ENCODE measurements at regions not wholly inside any gene's neighbourhood (a gene's known extent, or its start where the extent isn't known, plus 50 kb on each side); places are given as distances from the start of the nearest gene placed in this dataset.

DNA sequence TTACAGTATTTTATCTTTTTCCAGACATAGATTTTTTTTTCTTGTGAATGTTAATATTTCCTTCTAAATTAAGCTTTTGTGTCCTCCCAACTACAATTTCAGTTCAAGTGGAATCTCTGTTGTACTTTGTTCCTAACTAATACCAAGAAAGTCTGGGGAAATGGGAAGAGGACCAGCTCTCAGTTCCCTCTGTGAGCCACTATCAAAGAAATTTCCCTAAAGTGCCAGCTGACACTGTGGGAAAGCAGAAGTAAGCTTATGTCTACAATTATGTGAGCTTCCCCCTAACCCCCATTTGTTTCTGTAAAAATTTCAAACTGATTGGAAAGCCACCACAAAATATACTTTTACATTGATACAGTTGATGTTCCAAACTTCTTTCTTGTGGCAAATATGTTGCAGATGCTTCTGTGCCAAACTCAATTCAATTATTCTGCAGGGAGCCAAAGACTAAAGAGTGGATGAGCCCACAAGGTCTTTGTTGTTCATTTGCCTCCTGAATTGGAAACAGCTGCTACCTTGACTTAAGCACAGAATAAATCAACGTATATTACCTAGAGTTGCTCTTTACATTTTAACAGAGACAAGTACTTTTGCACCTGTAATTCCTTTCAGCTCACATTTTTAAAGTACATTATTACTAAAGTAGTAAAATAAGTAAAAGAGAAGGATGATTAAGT lies 306.6 kb downstream of the PTH2R start:
- TF ChIP-seq SAP30 (IDR thresholded peaks at IDR 0.05; ENCODE audit: insufficient read depth, insufficient replicate concordance, low read length) (no peak), RAD21 (IDR thresholded peaks at IDR 0.05 in 1 of 2, conservative IDR thresholded peaks at IDR 0.05 in 1 of 2; ENCODE audit: low read depth in 2 of 2, low read length in 2 of 2) (no peak), POLR2A (IDR thresholded peaks at IDR 0.05; ENCODE audit: control extremely low read depth in 1 of 2, low read depth in 2 of 2, low read length in 2 of 2) (no peak), ZNF274 (IDR thresholded peaks at IDR 0.05; ENCODE audit: borderline replicate concordance, extremely low read depth, low read length) (no peak), EGR1 (IDR thresholded peaks at IDR 0.05; ENCODE audit: borderline replicate concordance, low read depth, low read length) (no peak), SIX5 (IDR thresholded peaks at IDR 0.05; ENCODE audit: low read depth, low read length) (no peak)
- TF ChIP-seq, protein P1, sequence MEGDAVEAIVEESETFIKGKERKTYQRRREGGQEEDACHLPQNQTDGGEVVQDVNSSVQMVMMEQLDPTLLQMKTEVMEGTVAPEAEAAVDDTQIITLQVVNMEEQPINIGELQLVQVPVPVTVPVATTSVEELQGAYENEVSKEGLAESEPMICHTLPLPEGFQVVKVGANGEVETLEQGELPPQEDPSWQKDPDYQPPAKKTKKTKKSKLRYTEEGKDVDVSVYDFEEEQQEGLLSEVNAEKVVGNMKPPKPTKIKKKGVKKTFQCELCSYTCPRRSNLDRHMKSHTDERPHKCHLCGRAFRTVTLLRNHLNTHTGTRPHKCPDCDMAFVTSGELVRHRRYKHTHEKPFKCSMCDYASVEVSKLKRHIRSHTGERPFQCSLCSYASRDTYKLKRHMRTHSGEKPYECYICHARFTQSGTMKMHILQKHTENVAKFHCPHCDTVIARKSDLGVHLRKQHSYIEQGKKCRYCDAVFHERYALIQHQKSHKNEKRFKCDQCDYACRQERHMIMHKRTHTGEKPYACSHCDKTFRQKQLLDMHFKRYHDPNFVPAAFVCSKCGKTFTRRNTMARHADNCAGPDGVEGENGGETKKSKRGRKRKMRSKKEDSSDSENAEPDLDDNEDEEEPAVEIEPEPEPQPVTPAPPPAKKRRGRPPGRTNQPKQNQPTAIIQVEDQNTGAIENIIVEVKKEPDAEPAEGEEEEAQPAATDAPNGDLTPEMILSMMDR (IDR thresholded peaks at IDR 0.05; ENCODE audit: control extremely low read depth in 1 of 3, insufficient read depth in 1 of 3, low read depth in 1 of 3, low read length in 3 of 3): no peak
